ENCODE measurements at regions not wholly inside any gene's neighbourhood (a gene's known extent, or its start where the extent isn't known, plus 50 kb on each side); places are given as distances from the start of the nearest gene placed in this dataset.

DNA sequence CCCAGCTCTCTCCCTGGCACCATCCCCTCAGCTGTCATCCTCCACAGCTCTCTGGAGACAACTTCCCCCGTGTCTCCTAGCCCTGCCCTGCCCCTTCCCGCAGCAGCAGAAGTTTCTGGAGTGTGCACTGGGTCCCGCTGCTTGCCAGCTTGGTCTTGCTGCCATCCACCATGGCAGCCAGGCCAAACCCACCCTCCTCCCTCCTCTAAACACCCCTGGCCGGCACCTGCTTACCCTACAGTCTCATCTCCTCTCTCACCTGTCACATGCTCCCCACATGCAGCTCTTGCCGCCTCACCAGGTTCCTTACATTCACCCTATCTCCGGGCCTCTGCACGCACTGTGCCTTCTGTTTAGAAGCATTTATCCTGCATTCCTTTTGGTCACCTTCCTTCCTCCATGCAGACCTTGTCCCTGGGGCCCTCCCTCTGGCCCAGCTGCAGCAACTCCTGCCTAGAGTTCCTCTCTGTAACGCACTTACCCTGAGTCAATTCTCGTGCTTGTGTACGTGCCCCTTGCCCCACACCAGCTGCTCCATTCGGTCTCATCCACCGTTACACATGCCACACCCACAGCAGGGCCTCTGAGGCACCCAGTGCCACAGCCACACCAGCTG, 93.9 kb upstream of the RET start:
- no peak for TF ChIP-seq CTCF (IDR thresholded peaks at IDR 0.05)
- no peaks in the 10 kb centered on the region for H3K36me3 ChIP-seq

GRCh38 chr10:42983591-42983990, 93.3 kb upstream of the RET start:
- Histone ChIP-seq H3K27me3 (no peaks in the 10 kb centered on the region), H3K4me1 (no peaks in the 10 kb centered on the region), H3K4me3 (no peak overlapping the region), H3K36me3 (no peaks in the 10 kb centered on the region), H3K9me3 (no peaks in the 10 kb centered on the region), H3K27ac (no peak overlapping the region)
- no peak for TF ChIP-seq CTCF (IDR thresholded peaks at IDR 0.05)
- peak; percentile 40 for DNase-seq (ENCODE audit: low spot score)

More for the DNA sequence above, 93.9 kb upstream of the RET start:
- peak; percentile 18 for DNase-seq (ENCODE audit: low spot score)
- H3K4me1 ChIP-seq = no peaks in the 10 kb centered on the region
- no peak overlapping the region for H3K27ac ChIP-seq
- no peaks in the 10 kb centered on the region for H3K9me3 ChIP-seq
- H3K4me3 ChIP-seq = no peak overlapping the region
- no peaks in the 10 kb centered on the region for H3K27me3 ChIP-seq

- Histone ChIP-seq H3K27me3 (no peaks in the 10 kb centered on the region), H3K4me1 (no peaks in the 10 kb centered on the region), H3K9me3 (no peaks in the 10 kb centered on the region), H3K27ac (no peak overlapping the region), H3K4me3 (no peak overlapping the region), H3K36me3 (no peaks in the 10 kb centered on the region)
- DNase-seq (ENCODE audit: low spot score) = peak; percentile 47
- no peak for TF ChIP-seq CTCF (IDR thresholded peaks at IDR 0.05)
Observed at GRCh38 chr10:42984035-42984610, 92.7 kb upstream of the RET start.

- Histone ChIP-seq H3K36me3 (no peaks in the 10 kb centered on the region), H3K27me3 (no peaks in the 10 kb centered on the region), H3K9me3 (no peaks in the 10 kb centered on the region), H3K27ac (no peak overlapping the region), H3K4me3 (no peak overlapping the region), H3K4me1 (no peaks in the 10 kb centered on the region)
- TF ChIP-seq CTCF (IDR thresholded peaks at IDR 0.05) = no peak
- DNase-seq (ENCODE audit: low spot score) = peak; percentile 36
Observed at GRCh38 chr10:42984761-42985325, 92.0 kb upstream of the RET start.

- Histone ChIP-seq H3K9me3 (no peaks in the 10 kb centered on the region), H3K4me3 (no peak overlapping the region), H3K4me1 (no peaks in the 10 kb centered on the region), H3K27me3 (no peaks in the 10 kb centered on the region), H3K36me3 (no peaks in the 10 kb centered on the region), H3K27ac (no peak overlapping the region)
- peak; percentile 50 for DNase-seq (ENCODE audit: low spot score)
- TF ChIP-seq CTCF (IDR thresholded peaks at IDR 0.05) = no peak
Observed at GRCh38 chr10:42985436-42986316, 91.2 kb upstream of the RET start.

All from right atrium auricular region (tissue), 2 donors.